ENCODE measurements at regions not wholly inside any gene's neighbourhood (a gene's known extent, or its start where the extent isn't known, plus 50 kb on each side); places are given as distances from the start of the nearest gene placed in this dataset.

GRCh38 chr11:45062115-45062514 lies 84.3 kb upstream of the PRDM11 start:
- TF ChIP-seq REST (IDR thresholded peaks at IDR 0.05; ENCODE audit: insufficient read depth in 1 of 2, low read depth in 2 of 2, low read length in 2 of 2) (no peak), TAF1 (IDR thresholded peaks at IDR 0.05; ENCODE audit: borderline replicate concordance, insufficient read depth, low read length) (no peak)

Measured in PFSK-1 (cell line).